GM12878 (cell line): ENCODE measurements at regions not wholly inside any gene's neighbourhood (a gene's known extent, or its start where the extent isn't known, plus 50 kb on each side); places are given as distances from the start of the nearest gene placed in this dataset.

Source experiments
- ATAC-seq: fragments of 200-7000 bp; cut with Tn5 transposase; 3 replicates; pipeline ENCODE4 v1.9.1; 2020; ENCODE audit warnings: mild to moderate bottlenecking, moderate library complexity
- BruUV-seq: library from RNA; stranded (reverse); fragments of 400-500 nt; replicated peaks from 2 replicates; lab custom pipeline; 2021; lab: Mats Ljungman, UMichigan
- CTCF ChIA-PET: fragments of 300-600 bp; sonication (Branson Sonifier 250); formaldehyde crosslinking; extraction: SDS; loops from one replicate; lab custom pipeline; 2021; ENCODE audit warnings: inconsistent platforms; lab: Yijun Ruan, JAX
- POLR2A ChIA-PET: fragments of 350-600 bp; formaldehyde crosslinking; extraction: SDS; loops from one replicate; lab custom pipeline; 2021; ENCODE audit warnings: inconsistent platforms; lab: Charles Lee
- RAD21 ChIA-PET: fragments of 300-600 bp; sonication (Branson Sonifier 250); formaldehyde crosslinking; loops from one replicate; lab custom pipeline; 2023; ENCODE audit warnings: antibody characterized with exemption; ENCODE audit not compliant: unreplicated experiment; lab: Charles Lee
- SMC1A ChIA-PET: fragments of 300-600 bp; sonication (Branson Sonifier 250); formaldehyde crosslinking; loops from one replicate; lab custom pipeline; 2023; ENCODE audit not compliant: unreplicated experiment, uncharacterized antibody; lab: Charles Lee
- DNase-seq: peaks from one replicate; pipeline ENCODE4 v3.0.0-alpha.2; 2011; ENCODE audit warnings: low read depth, low spot score
- FAIRE-seq: peaks from 3 replicates; lab custom pipeline; 2011; peaks lifted over from hg19 to GRCh38; lab: Jason Lieb, UNC
- H2AFZ ChIP-seq: 2 replicates; pipeline ENCODE4 v1.6.0; 2011; ENCODE audit warnings: low read depth, low read length, control low read depth; ENCODE audit not compliant: control insufficient read depth
- H3K27ac ChIP-seq: 2 replicates; pipeline ENCODE4 v1.5.1; 2011; ENCODE audit warnings: control low read depth; ENCODE audit not compliant: control insufficient read depth, insufficient read depth
- H3K27me3 ChIP-seq, 2 experiments: replicated peaks in 1 of 2; 2 replicates each; pipeline versions ENCODE4 v1.6.0 to v1.6.1; 2011; ENCODE audit warnings: low read length in 1 of 2; ENCODE audit not compliant: control insufficient read depth in 2 of 2, insufficient read depth in 2 of 2
- H3K36me3 ChIP-seq, 2 experiments: 2 replicates each; pipeline ENCODE4 v1.5.1; 2011; ENCODE audit warnings: low read length in 1 of 2; ENCODE audit not compliant: control insufficient read depth in 2 of 2, insufficient read depth in 2 of 2
- H3K4me1 ChIP-seq: 2 replicates; pipeline ENCODE4 v1.6.1; 2011; ENCODE audit warnings: mild to moderate bottlenecking, low read length, moderate library complexity, mixed read lengths; ENCODE audit not compliant: control insufficient read depth, insufficient read depth
- H3K4me2 ChIP-seq: 2 replicates; pipeline ENCODE4 v1.6.0; 2011; ENCODE audit warnings: control low read depth; ENCODE audit not compliant: control insufficient read depth, insufficient read depth
- H3K4me3 ChIP-seq: fragments of 200-600 bp; sonication (generic); 2 replicates; pipeline ENCODE4 v1.5.1; 2016
- H3K79me2 ChIP-seq: 2 replicates; pipeline ENCODE4 v1.6.0; 2011; ENCODE audit warnings: low read length; ENCODE audit not compliant: control insufficient read depth, insufficient read depth
- H3K9ac ChIP-seq: 2 replicates; pipeline ENCODE4 v1.8.0; 2011; ENCODE audit warnings: low read length, control low read depth, mixed read lengths; ENCODE audit not compliant: control insufficient read depth, insufficient read depth
- H3K9me3 ChIP-seq: replicated peaks from 3 replicates; pipeline ENCODE4 v1.5.1; 2011; ENCODE audit warnings: mild to moderate bottlenecking, low read length; ENCODE audit not compliant: control insufficient read depth, insufficient read depth
- H4K20me1 ChIP-seq: 2 replicates; pipeline ENCODE4 v1.6.0; 2011; ENCODE audit not compliant: control insufficient read depth, insufficient read depth
- CBFB ChIP-seq: IDR thresholded peaks from 2 replicates; pipeline ENCODE4 v1.6.1; 2016; ENCODE audit warnings: antibody characterized with exemption, low read depth
- CREM ChIP-seq: IDR thresholded peaks from 2 replicates; pipeline ENCODE4 v1.6.1; 2014; ENCODE audit warnings: antibody characterized with exemption, low read depth
- FOS ChIP-seq: IDR thresholded peaks from 3 replicates; pipeline ENCODE4 v1.6.1; 2011; ENCODE audit warnings: borderline replicate concordance; ENCODE audit not compliant: insufficient read length; ENCODE audit errors: extremely low read depth
- GABPA ChIP-seq: IDR thresholded peaks from 2 replicates; pipeline ENCODE4 v1.6.1; 2014; ENCODE audit warnings: antibody characterized with exemption, low read depth, mild to moderate bottlenecking, inconsistent platforms
- MXI1 ChIP-seq: fragments of 150-350 bp; IDR thresholded peaks from 2 replicates; pipeline ENCODE4 v1.6.1; 2011; ENCODE audit warnings: low read depth, mild to moderate bottlenecking, inconsistent platforms, low read length, improper control_type of control experiment
- MYB ChIP-seq: fragments of 150-350 bp; IDR thresholded peaks from 2 replicates; pipeline ENCODE4 v1.6.1; 2014; ENCODE audit warnings: mild to moderate bottlenecking, low read depth, low read length, borderline replicate concordance
- MYC ChIP-seq: IDR thresholded peaks from 2 replicates; pipeline ENCODE4 v1.6.1; 2011; ENCODE audit warnings: mild to moderate bottlenecking, low read length, moderate library complexity, inconsistent platforms; ENCODE audit not compliant: insufficient read depth, insufficient replicate concordance, insufficient read length, severe bottlenecking
- NFYB ChIP-seq: IDR thresholded peaks from 2 replicates; pipeline ENCODE4 v1.6.1; 2011; ENCODE audit warnings: low read depth, mild to moderate bottlenecking, low read length, improper control_type of control experiment, moderate library complexity; ENCODE audit not compliant: insufficient read depth
- NR2C1 ChIP-seq: fragments of 450-650 bp; IDR thresholded peaks from 2 replicates; pipeline ENCODE4 v1.6.1; 2017; ENCODE audit warnings: antibody characterized with exemption, mild to moderate bottlenecking, moderate library complexity
- PAX5 ChIP-seq: IDR thresholded peaks from 2 replicates; pipeline ENCODE4 v1.6.1; 2011; ENCODE audit warnings: low read depth, low read length, borderline replicate concordance
- RUNX3 ChIP-seq: IDR thresholded peaks from 2 replicates; pipeline ENCODE4 v1.6.1; 2012; ENCODE audit warnings: low read length, inconsistent platforms
- TBL1XR1 ChIP-seq: IDR thresholded peaks from 2 replicates; pipeline ENCODE4 v1.6.1; 2012; ENCODE audit warnings: low read depth, low read length, improper control_type of control experiment
- TCF12 ChIP-seq: IDR thresholded peaks from 2 replicates; pipeline ENCODE4 v1.6.1; 2011; ENCODE audit warnings: low read depth, mild to moderate bottlenecking, low read length
- WRNIP1 ChIP-seq: IDR thresholded peaks from 2 replicates; pipeline ENCODE4 v1.6.1; 2011; ENCODE audit warnings: low read depth, low read length, improper control_type of control experiment, borderline replicate concordance
- ZNF274 ChIP-seq: IDR thresholded peaks from one replicate; pipeline ENCODE4 v1.8.0; 2011; ENCODE audit not compliant: insufficient read length, insufficient read depth
- WGBS: methylation state at CpG from one replicate; pipeline ENCODE4 v1.1.6; 2016; ENCODE audit warnings: low lambda C conversion rate; ENCODE audit not compliant: insufficient replicate concordance, insufficient coverage; ENCODE audit errors: missing lambda C conversion rate; 5-methylcytosine and 5-hydroxymethylcytosine counted together
- in situ Hi-C: fragments of 300-500 bp; cut with MboI; formaldehyde crosslinking; loops from 9 replicates; pipeline ENCODE4 v1.14.3; 2018; ENCODE audit warnings: mixed read lengths
- intact Hi-C: fragments of 100-400 bp; cut with micrococcal nuclease; formaldehyde crosslinking; loops from one replicate; pipeline ENCODE4 v1.14.2; 2022; ENCODE audit not compliant: unreplicated experiment
- TF ChIP-seq, protein P1 (sequence below), 3 experiments: IDR thresholded peaks in 2 of 3; conservative IDR thresholded peaks in 1 of 3; 2 replicates each; pipeline ENCODE4 v1.5.1; 2011; ENCODE audit warnings: low read depth in 3 of 3, low read length in 3 of 3, mild to moderate bottlenecking in 3 of 3, control low read depth in 2 of 3, moderate library complexity in 2 of 3, inconsistent platforms in 1 of 3, mixed read lengths in 1 of 3; ENCODE audit not compliant: control insufficient read depth in 2 of 3, insufficient read depth in 1 of 3; ENCODE audit errors: extremely low read depth in 1 of 3
- TF ChIP-seq, protein P2 (sequence below): IDR thresholded peaks from 2 replicates; pipeline ENCODE4 v1.6.1; 2011; ENCODE audit warnings: borderline replicate concordance, low read depth, mild to moderate bottlenecking, moderate library complexity, mixed read lengths, low read length; ENCODE audit not compliant: insufficient read depth; ENCODE audit errors: extremely low read length
- TF ChIP-seq, protein P3 (sequence below): IDR thresholded peaks from 2 replicates; pipeline ENCODE4 v1.6.1; 2012; ENCODE audit warnings: low read depth, low read length, improper control_type of control experiment
- TF ChIP-seq, protein P4 (sequence below): fragments of 450-650 bp; IDR thresholded peaks from 2 replicates; pipeline ENCODE4 v1.6.1; 2014; ENCODE audit warnings: mild to moderate bottlenecking
- TF ChIP-seq, protein P5 (sequence below): fragments of 150-350 bp; IDR thresholded peaks from 2 replicates; pipeline ENCODE4 v1.6.1; 2014; ENCODE audit warnings: mild to moderate bottlenecking, low read depth, low read length

DNA sequence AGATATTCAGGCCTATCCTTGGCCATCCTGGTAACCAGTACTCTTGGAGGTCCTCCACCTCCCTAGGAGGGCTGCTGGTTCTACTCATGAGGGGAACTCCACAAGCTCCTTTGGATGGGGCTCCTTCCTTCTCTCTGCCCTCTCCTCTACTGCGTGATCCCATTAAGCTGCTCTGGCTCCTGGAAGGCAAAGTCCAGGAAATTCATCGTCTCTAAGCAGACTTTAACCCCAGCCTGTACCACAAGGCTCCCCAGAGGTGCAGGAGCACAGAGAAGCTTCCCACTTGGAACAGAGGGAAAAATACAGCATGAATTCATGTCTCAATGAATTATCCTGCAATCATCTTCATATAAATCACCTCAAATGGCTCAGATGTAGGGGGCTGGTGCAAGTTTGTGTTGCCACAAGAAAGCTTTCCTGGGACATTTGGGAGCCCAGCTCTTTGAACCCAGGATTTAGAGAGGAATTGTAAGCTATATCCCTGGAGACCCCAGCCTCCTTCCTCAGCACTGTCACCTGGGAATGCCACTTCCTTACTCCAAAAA lies 355.4 kb downstream of the CDC5L start:
- RAD21 ChIA-PET = no interaction called here
- no peak for TF ChIP-seq MXI1
- no peak for TF ChIP-seq MYC
- no peak for TF ChIP-seq TCF12
- TF ChIP-seq PAX5 = no peak
- TF ChIP-seq, protein P1, sequence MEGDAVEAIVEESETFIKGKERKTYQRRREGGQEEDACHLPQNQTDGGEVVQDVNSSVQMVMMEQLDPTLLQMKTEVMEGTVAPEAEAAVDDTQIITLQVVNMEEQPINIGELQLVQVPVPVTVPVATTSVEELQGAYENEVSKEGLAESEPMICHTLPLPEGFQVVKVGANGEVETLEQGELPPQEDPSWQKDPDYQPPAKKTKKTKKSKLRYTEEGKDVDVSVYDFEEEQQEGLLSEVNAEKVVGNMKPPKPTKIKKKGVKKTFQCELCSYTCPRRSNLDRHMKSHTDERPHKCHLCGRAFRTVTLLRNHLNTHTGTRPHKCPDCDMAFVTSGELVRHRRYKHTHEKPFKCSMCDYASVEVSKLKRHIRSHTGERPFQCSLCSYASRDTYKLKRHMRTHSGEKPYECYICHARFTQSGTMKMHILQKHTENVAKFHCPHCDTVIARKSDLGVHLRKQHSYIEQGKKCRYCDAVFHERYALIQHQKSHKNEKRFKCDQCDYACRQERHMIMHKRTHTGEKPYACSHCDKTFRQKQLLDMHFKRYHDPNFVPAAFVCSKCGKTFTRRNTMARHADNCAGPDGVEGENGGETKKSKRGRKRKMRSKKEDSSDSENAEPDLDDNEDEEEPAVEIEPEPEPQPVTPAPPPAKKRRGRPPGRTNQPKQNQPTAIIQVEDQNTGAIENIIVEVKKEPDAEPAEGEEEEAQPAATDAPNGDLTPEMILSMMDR (IDR thresholded peaks at IDR 0.05 in 2 of 3, conservative IDR thresholded peaks at IDR 0.05 in 1 of 3; ENCODE audit: control insufficient read depth in 2 of 3, extremely low read depth in 1 of 3, insufficient read depth in 1 of 3, low read depth in 3 of 3, low read length in 3 of 3) = no peak
- TF ChIP-seq RUNX3 = no peak
- no peak for TF ChIP-seq GABPA
- TF ChIP-seq CREM = no peak
- TF ChIP-seq, protein P2, sequence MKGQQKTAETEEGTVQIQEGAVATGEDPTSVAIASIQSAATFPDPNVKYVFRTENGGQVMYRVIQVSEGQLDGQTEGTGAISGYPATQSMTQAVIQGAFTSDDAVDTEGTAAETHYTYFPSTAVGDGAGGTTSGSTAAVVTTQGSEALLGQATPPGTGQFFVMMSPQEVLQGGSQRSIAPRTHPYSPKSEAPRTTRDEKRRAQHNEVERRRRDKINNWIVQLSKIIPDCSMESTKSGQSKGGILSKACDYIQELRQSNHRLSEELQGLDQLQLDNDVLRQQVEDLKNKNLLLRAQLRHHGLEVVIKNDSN = no peak
- TF ChIP-seq, protein P3, sequence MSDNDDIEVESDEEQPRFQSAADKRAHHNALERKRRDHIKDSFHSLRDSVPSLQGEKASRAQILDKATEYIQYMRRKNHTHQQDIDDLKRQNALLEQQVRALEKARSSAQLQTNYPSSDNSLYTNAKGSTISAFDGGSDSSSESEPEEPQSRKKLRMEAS = no peak
- TF ChIP-seq FOS = no peak
- TF ChIP-seq, protein P4, sequence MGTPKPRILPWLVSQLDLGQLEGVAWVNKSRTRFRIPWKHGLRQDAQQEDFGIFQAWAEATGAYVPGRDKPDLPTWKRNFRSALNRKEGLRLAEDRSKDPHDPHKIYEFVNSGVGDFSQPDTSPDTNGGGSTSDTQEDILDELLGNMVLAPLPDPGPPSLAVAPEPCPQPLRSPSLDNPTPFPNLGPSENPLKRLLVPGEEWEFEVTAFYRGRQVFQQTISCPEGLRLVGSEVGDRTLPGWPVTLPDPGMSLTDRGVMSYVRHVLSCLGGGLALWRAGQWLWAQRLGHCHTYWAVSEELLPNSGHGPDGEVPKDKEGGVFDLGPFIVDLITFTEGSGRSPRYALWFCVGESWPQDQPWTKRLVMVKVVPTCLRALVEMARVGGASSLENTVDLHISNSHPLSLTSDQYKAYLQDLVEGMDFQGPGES = no peak
- no peak for TF ChIP-seq NFYB
- no peak for TF ChIP-seq NR2C1
- TF ChIP-seq TBL1XR1 = no peak
- TF ChIP-seq ZNF274 = no peak
- TF ChIP-seq MYB = no peak
- TF ChIP-seq, protein P5, sequence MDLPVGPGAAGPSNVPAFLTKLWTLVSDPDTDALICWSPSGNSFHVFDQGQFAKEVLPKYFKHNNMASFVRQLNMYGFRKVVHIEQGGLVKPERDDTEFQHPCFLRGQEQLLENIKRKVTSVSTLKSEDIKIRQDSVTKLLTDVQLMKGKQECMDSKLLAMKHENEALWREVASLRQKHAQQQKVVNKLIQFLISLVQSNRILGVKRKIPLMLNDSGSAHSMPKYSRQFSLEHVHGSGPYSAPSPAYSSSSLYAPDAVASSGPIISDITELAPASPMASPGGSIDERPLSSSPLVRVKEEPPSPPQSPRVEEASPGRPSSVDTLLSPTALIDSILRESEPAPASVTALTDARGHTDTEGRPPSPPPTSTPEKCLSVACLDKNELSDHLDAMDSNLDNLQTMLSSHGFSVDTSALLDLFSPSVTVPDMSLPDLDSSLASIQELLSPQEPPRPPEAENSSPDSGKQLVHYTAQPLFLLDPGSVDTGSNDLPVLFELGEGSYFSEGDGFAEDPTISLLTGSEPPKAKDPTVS = no peak
- TF ChIP-seq CBFB = no peak
- no peak for TF ChIP-seq WRNIP1
- TF ChIP-seq, all 136 proteins: peak for 0
- Histone ChIP-seq H3K36me3 (no peaks in the 10 kb centered on the region), H3K4me2 (no peak overlapping the region), H3K9me3 (no peaks in the 10 kb centered on the region; the same call in 2 of the 3 replicates), H4K20me1 (no peaks in the 10 kb centered on the region), H3K27me3 (no peaks in the 10 kb centered on the region), H3K79me2 (no peaks in the 10 kb centered on the region), H3K4me3 (no peak overlapping the region), H2AFZ (no peak overlapping the region), H3K4me1 (peaks cover 9% of the 10 kb centered on the region), H3K27ac (no peak overlapping the region), H3K9ac (no peak overlapping the region)
- POLR2A ChIA-PET = interaction anchor here (1.0 kb wide), 1 partner anchor 36 kb away, joined by 3 read pairs; no protein-coding TSS in a partner anchor
- DNase-seq = no peak
- CTCF ChIA-PET = interaction anchor here (0.7 to 1.3 kb wide), 2 partner anchors 36 to 61 kb away, joined by 3 to 4 read pairs; no protein-coding TSS in a partner anchor
- in situ Hi-C loops (no loop called here), intact Hi-C loops (no loop called here)
- no peak for ATAC-seq
- SMC1A ChIA-PET = interaction anchor here (0.6 to 1.5 kb wide), 5 partner anchors 38 to 259 kb away, joined by 3 to 5 read pairs (median 3); no protein-coding TSS in a partner anchor
- no TSS peak for BruUV-seq
- no peak for FAIRE-seq
- 4% methylated on average over 2 of the region's 2 CpGs for WGBS
